Brain microvascular endothelial cell (primary cell): ENCODE measurements at regions not wholly inside any gene's neighbourhood (a gene's known extent, or its start where the extent isn't known, plus 50 kb on each side); places are given as distances from the start of the nearest gene placed in this dataset.

Experiments
- DNase-seq: peaks from one replicate; pipeline ENCODE4 v3.0.0-alpha.2; 2020
- H3K27ac ChIP-seq: fragments of 250-450 bp; sonication (Bioruptor Pico); 2 replicates; pipeline ENCODE4 v1.5.1; 2020; ENCODE audit warnings: mild to moderate bottlenecking, moderate library complexity
- H3K27me3 ChIP-seq: fragments of 250-450 bp; sonication (Bioruptor Pico); replicated peaks from 2 replicates; pipeline ENCODE4 v1.5.1; 2020; ENCODE audit warnings: mild to moderate bottlenecking
- H3K36me3 ChIP-seq: fragments of 250-450 bp; sonication (Bioruptor Pico); replicated peaks from 2 replicates; pipeline ENCODE4 v1.5.1; 2020; ENCODE audit warnings: mild to moderate bottlenecking
- H3K4me3 ChIP-seq: 2 replicates; pipeline ENCODE4 v1.5.1; 2011; ENCODE audit warnings: low read depth, mild to moderate bottlenecking, control low read depth, low read length, moderate library complexity
- CTCF ChIP-seq: IDR thresholded peaks from 2 replicates; pipeline ENCODE4 v1.5.1; 2011; ENCODE audit warnings: low read depth, mild to moderate bottlenecking, moderate library complexity, low read length, control low read depth, inconsistent platforms; ENCODE audit errors: missing control alignments
- in situ Hi-C: cut with HindIII; loops from 2 replicates; pipeline ENCODE4 v1.10.0; 2017; ENCODE audit warnings: low sequenced_read_pairs, low pct_ligation_motif_present

GRCh38 chr13:26896986-26897668, 136.5 kb upstream of the GPR12 start:
- Histone ChIP-seq H3K36me3 (no peaks in the 10 kb centered on the region), H3K4me3 (no peak overlapping the region), H3K27me3 (no peaks in the 10 kb centered on the region), H3K27ac (no peak overlapping the region)
- no peak for DNase-seq
- TF ChIP-seq CTCF = no peak
- in situ Hi-C loops = no loop called here

- TF ChIP-seq CTCF = no peak
- no peak overlapping the region for H3K4me3 ChIP-seq
- DNase-seq = no peak
- no peaks in the 10 kb centered on the region for H3K36me3 ChIP-seq
- in situ Hi-C loops = no loop called here
- H3K27ac ChIP-seq = no peak overlapping the region
- H3K27me3 ChIP-seq = no peaks in the 10 kb centered on the region
Observed at GRCh38 chr13:26895808-26896466, 135.4 kb upstream of the GPR12 start.

- H3K36me3 ChIP-seq = no peaks in the 10 kb centered on the region
- no peak for TF ChIP-seq CTCF
- no peaks in the 10 kb centered on the region for H3K27me3 ChIP-seq
- no peak overlapping the region for H3K27ac ChIP-seq
- in situ Hi-C loops = no loop called here
- no peak overlapping the region for H3K4me3 ChIP-seq
- DNase-seq = no peak
Observed at GRCh38 chr13:26895081-26895807, 134.7 kb upstream of the GPR12 start.

DNA sequence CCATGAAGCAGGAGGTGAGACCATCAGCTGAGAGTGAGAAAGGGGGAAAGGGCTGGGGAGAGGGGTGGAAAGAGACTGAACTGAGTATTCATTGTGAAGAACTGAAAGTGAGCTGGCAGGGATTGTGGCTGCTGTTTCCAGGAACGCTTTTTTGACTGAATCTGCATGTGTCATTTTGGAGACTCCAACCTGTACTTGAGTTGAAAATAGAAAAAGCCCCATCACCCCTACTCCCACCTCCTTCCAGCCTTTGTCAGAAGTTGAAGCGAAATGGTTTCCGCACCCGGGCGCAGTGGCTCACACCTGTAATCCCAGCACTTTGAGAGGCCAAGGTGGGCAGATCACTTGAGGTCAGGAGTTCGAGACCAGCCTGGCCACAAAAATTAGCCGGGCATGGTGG, 128.0 kb upstream of the GPR12 start:
- in situ Hi-C loops = no loop called here
- no peaks in the 10 kb centered on the region for H3K27me3 ChIP-seq

GRCh38 chr13:26887594-26887993, 127.0 kb upstream of the GPR12 start:
- no peak for TF ChIP-seq CTCF
- no peak overlapping the region for H3K27ac ChIP-seq
- no peak overlapping the region for H3K4me3 ChIP-seq
- in situ Hi-C loops = no loop called here
- no peaks in the 10 kb centered on the region for H3K36me3 ChIP-seq
- H3K27me3 ChIP-seq = no peaks in the 10 kb centered on the region
- no peak for DNase-seq

More for the DNA sequence above, 128.0 kb upstream of the GPR12 start:
- Histone ChIP-seq H3K4me3 (no peak overlapping the region), H3K27ac (no peak overlapping the region), H3K36me3 (no peaks in the 10 kb centered on the region)
- no peak for TF ChIP-seq CTCF
- no peak for DNase-seq
